HepG2 (cell line): ENCODE measurements at regions not wholly inside any gene's neighbourhood (a gene's known extent, or its start where the extent isn't known, plus 50 kb on each side); places are given as distances from the start of the nearest gene placed in this dataset.

Experiments used
- DZIP1 ChIP-seq: sonication (generic); formaldehyde crosslinking; IDR thresholded peaks from 2 replicates; pipeline ENCODE4 v1.5.0; 2020; ENCODE audit warnings: mild to moderate bottlenecking, missing genetic modification reagents
- NFRKB ChIP-seq: fragments of 450-650 bp; IDR thresholded peaks from 2 replicates; pipeline ENCODE4 v1.6.1; 2017
- POLR2A ChIP-seq, 2 experiments: IDR thresholded peaks; 2 replicates each; pipeline ENCODE4 v1.6.1; 2011; ENCODE audit warnings: low read depth in 2 of 2, low read length in 2 of 2, mild to moderate bottlenecking in 1 of 2, moderate library complexity in 1 of 2; ENCODE audit not compliant: insufficient read depth in 1 of 2
- TOPORS ChIP-seq: sonication (generic); formaldehyde crosslinking; IDR thresholded peaks from 2 replicates; pipeline ENCODE4 v1.8.0; 2023; ENCODE audit warnings: mild to moderate bottlenecking, missing genetic modification reagents
- ZSCAN29 ChIP-seq: sonication (generic); formaldehyde crosslinking; conservative IDR thresholded peaks from 2 replicates; pipeline ENCODE4 v1.4.0; 2020; ENCODE audit warnings: mild to moderate bottlenecking, missing genetic modification reagents
- TF ChIP-seq, protein P1 (sequence below): sonication (generic); formaldehyde crosslinking; IDR thresholded peaks from 2 replicates; pipeline ENCODE4 v1.4.0; 2020; ENCODE audit warnings: mild to moderate bottlenecking, missing genetic modification reagents
- TF ChIP-seq, protein P2 (sequence below): sonication (generic); formaldehyde crosslinking; IDR thresholded peaks from 2 replicates; pipeline ENCODE4 v1.5.0; 2020; ENCODE audit warnings: mild to moderate bottlenecking, missing genetic modification reagents, moderate library complexity
- TF ChIP-seq, protein P3 (sequence below): sonication (generic); formaldehyde crosslinking; IDR thresholded peaks from 2 replicates; pipeline ENCODE4 v1.9.0; 2021; ENCODE audit warnings: mild to moderate bottlenecking, missing genetic modification reagents

DNA sequence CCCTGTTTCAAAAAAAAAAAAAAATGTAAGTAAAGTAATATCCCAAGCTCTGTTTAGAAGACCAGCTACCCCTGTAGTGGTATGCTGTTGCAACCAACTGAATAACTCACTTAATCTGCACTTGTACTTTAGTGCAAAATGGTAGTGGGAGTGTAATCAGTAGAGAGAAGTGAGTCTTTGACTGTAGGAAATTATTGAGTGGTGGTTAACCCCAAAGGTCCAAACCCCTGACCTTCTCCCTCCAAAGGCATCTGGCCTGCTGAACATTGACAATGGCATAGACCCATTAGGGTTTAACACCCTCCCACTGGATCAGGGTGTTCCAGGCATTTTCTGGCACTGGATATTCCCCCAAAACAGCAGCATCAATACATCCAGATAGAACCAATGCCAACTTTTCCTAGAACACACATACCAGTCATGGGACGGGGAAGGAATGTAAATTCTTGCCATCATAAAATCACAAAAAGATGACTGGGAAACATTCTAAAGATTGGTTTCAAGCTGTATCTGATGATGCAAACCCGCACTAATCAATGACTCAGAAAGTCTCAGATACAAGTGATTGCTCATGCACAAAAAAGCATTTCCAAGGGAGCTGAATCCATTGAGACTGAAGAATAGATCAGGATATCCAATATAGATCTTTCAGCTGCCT, 110.3 kb downstream of the MRPL39 start:
- TF ChIP-seq TOPORS (CRISPR knock-in tag) (no peak), NFRKB (no peak), POLR2A (IDR thresholded peaks at IDR 0.05; ENCODE audit: insufficient read depth in 1 of 2, low read depth in 2 of 2, low read length in 2 of 2) (no peak), DZIP1 (CRISPR knock-in tag) (no peak), ZSCAN29 (CRISPR knock-in tag) (no peak)
- TF ChIP-seq, protein P1, sequence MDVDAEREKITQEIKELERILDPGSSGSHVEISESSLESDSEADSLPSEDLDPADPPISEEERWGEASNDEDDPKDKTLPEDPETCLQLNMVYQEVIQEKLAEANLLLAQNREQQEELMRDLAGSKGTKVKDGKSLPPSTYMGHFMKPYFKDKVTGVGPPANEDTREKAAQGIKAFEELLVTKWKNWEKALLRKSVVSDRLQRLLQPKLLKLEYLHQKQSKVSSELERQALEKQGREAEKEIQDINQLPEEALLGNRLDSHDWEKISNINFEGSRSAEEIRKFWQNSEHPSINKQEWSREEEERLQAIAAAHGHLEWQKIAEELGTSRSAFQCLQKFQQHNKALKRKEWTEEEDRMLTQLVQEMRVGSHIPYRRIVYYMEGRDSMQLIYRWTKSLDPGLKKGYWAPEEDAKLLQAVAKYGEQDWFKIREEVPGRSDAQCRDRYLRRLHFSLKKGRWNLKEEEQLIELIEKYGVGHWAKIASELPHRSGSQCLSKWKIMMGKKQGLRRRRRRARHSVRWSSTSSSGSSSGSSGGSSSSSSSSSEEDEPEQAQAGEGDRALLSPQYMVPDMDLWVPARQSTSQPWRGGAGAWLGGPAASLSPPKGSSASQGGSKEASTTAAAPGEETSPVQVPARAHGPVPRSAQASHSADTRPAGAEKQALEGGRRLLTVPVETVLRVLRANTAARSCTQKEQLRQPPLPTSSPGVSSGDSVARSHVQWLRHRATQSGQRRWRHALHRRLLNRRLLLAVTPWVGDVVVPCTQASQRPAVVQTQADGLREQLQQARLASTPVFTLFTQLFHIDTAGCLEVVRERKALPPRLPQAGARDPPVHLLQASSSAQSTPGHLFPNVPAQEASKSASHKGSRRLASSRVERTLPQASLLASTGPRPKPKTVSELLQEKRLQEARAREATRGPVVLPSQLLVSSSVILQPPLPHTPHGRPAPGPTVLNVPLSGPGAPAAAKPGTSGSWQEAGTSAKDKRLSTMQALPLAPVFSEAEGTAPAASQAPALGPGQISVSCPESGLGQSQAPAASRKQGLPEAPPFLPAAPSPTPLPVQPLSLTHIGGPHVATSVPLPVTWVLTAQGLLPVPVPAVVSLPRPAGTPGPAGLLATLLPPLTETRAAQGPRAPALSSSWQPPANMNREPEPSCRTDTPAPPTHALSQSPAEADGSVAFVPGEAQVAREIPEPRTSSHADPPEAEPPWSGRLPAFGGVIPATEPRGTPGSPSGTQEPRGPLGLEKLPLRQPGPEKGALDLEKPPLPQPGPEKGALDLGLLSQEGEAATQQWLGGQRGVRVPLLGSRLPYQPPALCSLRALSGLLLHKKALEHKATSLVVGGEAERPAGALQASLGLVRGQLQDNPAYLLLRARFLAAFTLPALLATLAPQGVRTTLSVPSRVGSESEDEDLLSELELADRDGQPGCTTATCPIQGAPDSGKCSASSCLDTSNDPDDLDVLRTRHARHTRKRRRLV: no peak
- TF ChIP-seq, protein P2, sequence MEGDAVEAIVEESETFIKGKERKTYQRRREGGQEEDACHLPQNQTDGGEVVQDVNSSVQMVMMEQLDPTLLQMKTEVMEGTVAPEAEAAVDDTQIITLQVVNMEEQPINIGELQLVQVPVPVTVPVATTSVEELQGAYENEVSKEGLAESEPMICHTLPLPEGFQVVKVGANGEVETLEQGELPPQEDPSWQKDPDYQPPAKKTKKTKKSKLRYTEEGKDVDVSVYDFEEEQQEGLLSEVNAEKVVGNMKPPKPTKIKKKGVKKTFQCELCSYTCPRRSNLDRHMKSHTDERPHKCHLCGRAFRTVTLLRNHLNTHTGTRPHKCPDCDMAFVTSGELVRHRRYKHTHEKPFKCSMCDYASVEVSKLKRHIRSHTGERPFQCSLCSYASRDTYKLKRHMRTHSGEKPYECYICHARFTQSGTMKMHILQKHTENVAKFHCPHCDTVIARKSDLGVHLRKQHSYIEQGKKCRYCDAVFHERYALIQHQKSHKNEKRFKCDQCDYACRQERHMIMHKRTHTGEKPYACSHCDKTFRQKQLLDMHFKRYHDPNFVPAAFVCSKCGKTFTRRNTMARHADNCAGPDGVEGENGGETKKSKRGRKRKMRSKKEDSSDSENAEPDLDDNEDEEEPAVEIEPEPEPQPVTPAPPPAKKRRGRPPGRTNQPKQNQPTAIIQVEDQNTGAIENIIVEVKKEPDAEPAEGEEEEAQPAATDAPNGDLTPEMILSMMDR (CRISPR knock-in tag): no peak
- TF ChIP-seq, protein P3, sequence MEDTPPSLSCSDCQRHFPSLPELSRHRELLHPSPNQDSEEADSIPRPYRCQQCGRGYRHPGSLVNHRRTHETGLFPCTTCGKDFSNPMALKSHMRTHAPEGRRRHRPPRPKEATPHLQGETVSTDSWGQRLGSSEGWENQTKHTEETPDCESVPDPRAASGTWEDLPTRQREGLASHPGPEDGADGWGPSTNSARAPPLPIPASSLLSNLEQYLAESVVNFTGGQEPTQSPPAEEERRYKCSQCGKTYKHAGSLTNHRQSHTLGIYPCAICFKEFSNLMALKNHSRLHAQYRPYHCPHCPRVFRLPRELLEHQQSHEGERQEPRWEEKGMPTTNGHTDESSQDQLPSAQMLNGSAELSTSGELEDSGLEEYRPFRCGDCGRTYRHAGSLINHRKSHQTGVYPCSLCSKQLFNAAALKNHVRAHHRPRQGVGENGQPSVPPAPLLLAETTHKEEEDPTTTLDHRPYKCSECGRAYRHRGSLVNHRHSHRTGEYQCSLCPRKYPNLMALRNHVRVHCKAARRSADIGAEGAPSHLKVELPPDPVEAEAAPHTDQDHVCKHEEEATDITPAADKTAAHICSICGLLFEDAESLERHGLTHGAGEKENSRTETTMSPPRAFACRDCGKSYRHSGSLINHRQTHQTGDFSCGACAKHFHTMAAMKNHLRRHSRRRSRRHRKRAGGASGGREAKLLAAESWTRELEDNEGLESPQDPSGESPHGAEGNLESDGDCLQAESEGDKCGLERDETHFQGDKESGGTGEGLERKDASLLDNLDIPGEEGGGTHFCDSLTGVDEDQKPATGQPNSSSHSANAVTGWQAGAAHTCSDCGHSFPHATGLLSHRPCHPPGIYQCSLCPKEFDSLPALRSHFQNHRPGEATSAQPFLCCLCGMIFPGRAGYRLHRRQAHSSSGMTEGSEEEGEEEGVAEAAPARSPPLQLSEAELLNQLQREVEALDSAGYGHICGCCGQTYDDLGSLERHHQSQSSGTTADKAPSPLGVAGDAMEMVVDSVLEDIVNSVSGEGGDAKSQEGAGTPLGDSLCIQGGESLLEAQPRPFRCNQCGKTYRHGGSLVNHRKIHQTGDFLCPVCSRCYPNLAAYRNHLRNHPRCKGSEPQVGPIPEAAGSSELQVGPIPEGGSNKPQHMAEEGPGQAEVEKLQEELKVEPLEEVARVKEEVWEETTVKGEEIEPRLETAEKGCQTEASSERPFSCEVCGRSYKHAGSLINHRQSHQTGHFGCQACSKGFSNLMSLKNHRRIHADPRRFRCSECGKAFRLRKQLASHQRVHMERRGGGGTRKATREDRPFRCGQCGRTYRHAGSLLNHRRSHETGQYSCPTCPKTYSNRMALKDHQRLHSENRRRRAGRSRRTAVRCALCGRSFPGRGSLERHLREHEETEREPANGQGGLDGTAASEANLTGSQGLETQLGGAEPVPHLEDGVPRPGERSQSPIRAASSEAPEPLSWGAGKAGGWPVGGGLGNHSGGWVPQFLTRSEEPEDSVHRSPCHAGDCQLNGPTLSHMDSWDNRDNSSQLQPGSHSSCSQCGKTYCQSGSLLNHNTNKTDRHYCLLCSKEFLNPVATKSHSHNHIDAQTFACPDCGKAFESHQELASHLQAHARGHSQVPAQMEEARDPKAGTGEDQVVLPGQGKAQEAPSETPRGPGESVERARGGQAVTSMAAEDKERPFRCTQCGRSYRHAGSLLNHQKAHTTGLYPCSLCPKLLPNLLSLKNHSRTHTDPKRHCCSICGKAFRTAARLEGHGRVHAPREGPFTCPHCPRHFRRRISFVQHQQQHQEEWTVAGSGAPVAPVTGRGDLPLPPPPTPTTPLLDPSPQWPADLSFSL (CRISPR knock-in tag): no peak
